HG02884 (cell line): ENCODE measurements at regions not wholly inside any gene's neighbourhood (a gene's known extent, or its start where the extent isn't known, plus 50 kb on each side); places are given as distances from the start of the nearest gene placed in this dataset.
"Not testable (repeated sequence)": the region's sequence is repeated elsewhere in the genome, so short reads cannot be mapped to it uniquely, and the experiment has no call there.

Experiments used
- ATAC-seq: cut with Tn5 transposase; IDR thresholded peaks from one replicate; pipeline ENCODE4 v1.9.1; 2021; ENCODE audit warnings: mild to moderate bottlenecking, moderate library complexity; ENCODE audit not compliant: unreplicated experiment

- no peak for ATAC-seq
These were observed 187.7 kb upstream of the TAS2R1 start for GRCh38 chr5:9817819-9818218.

GRCh38 chr5:9815051-9815450 lies 184.9 kb upstream of the TAS2R1 start:
- no peak for ATAC-seq

GRCh38 chr5:9813305-9813704 lies 183.2 kb upstream of the TAS2R1 start:
- no peak for ATAC-seq

GRCh38 chr5:9807366-9807765 lies 177.2 kb upstream of the TAS2R1 start:
- not testable (repeated sequence) for ATAC-seq

- no peak for ATAC-seq
These were observed 171.8 kb upstream of the TAS2R1 start for GRCh38 chr5:9801908-9802307.

GRCh38 chr5:9799606-9800005 lies 169.5 kb upstream of the TAS2R1 start:
- no peak for ATAC-seq

GRCh38 chr5:9790276-9790675 lies 160.1 kb upstream of the TAS2R1 start:
- no peak for ATAC-seq

GRCh38 chr5:9789777-9790176 lies 159.6 kb upstream of the TAS2R1 start:
- no peak for ATAC-seq

- ATAC-seq: no peak
These were observed 157.9 kb upstream of the TAS2R1 start for GRCh38 chr5:9787861-9788600.

- no peak for ATAC-seq
These were observed 156.5 kb upstream of the TAS2R1 start for GRCh38 chr5:9786380-9787360.

- ATAC-seq: no peak
These were observed 155.6 kb upstream of the TAS2R1 start for GRCh38 chr5:9785751-9786150.

GRCh38 chr5:9784231-9784630 lies 154.1 kb upstream of the TAS2R1 start:
- ATAC-seq: no peak

GRCh38 chr5:9782826-9783560 lies 152.8 kb upstream of the TAS2R1 start:
- ATAC-seq: no peak

- ATAC-seq: no peak
These were observed 151.7 kb upstream of the TAS2R1 start for GRCh38 chr5:9781890-9782289.

- no peak for ATAC-seq
These were observed 151.1 kb upstream of the TAS2R1 start for GRCh38 chr5:9781275-9781674.

- no peak for ATAC-seq
These were observed 150.3 kb upstream of the TAS2R1 start for GRCh38 chr5:9780501-9780900.

GRCh38 chr5:9776525-9776924 lies 146.4 kb upstream of the TAS2R1 start:
- ATAC-seq: no peak

- ATAC-seq: no peak
These were observed 145.2 kb upstream of the TAS2R1 start for GRCh38 chr5:9775339-9775738.

- ATAC-seq: no peak
These were observed 144.4 kb upstream of the TAS2R1 start for GRCh38 chr5:9774472-9775079.

- no peak for ATAC-seq
These were observed 140.9 kb upstream of the TAS2R1 start for GRCh38 chr5:9771079-9771478.

- no peak for ATAC-seq
These were observed 136.4 kb upstream of the TAS2R1 start for GRCh38 chr5:9766581-9766980.
